Lower lobe of right lung (tissue), 2 donors: ENCODE measurements at regions not wholly inside any gene's neighbourhood (a gene's known extent, or its start where the extent isn't known, plus 50 kb on each side); places are given as distances from the start of the nearest gene placed in this dataset.

ENCODE experiments used
- ATAC-seq, 2 donors: fragments of 200-7000 bp; cut with Tn5 transposase; one replicate each; pipeline ENCODE4 v1.9.1; 2020 to 2022; ENCODE audit warnings: mild to moderate bottlenecking in 2 of 2, moderate library complexity in 2 of 2
- DNase-seq: peaks from one replicate; pipeline ENCODE4 v3.0.0-alpha.2; 2020
- H3K27ac ChIP-seq: fragments of 200-600 bp; one replicate; pipeline ENCODE4 v1.8.0; 2022
- H3K27me3 ChIP-seq: fragments of 200-600 bp; one replicate; pipeline ENCODE4 v1.8.0; 2022; ENCODE audit warnings: low read depth
- H3K36me3 ChIP-seq: fragments of 200-600 bp; one replicate; pipeline ENCODE4 v1.8.0; 2022; ENCODE audit warnings: mild to moderate bottlenecking
- H3K4me1 ChIP-seq: fragments of 200-600 bp; one replicate; pipeline ENCODE4 v1.8.0; 2022
- H3K4me3 ChIP-seq: fragments of 200-600 bp; one replicate; pipeline ENCODE4 v1.8.0; 2022; ENCODE audit warnings: mild to moderate bottlenecking
- H3K9me3 ChIP-seq: fragments of 200-600 bp; one replicate; pipeline ENCODE4 v1.8.0; 2022
- intact Hi-C: fragments of 100-400 bp; cut with DNase I; formaldehyde crosslinking; loops from one replicate; pipeline ENCODE4 v1.11.0; 2022
- TF ChIP-seq, protein P1 (sequence below): fragments of 200-600 bp; IDR thresholded peaks from one replicate; pipeline ENCODE4 v1.8.0; 2022; ENCODE audit warnings: antibody characterized with exemption, mild to moderate bottlenecking
- donor health status: DM: no; HTN: yes; CAD: no; lungs with severe emphysema.

DNA sequence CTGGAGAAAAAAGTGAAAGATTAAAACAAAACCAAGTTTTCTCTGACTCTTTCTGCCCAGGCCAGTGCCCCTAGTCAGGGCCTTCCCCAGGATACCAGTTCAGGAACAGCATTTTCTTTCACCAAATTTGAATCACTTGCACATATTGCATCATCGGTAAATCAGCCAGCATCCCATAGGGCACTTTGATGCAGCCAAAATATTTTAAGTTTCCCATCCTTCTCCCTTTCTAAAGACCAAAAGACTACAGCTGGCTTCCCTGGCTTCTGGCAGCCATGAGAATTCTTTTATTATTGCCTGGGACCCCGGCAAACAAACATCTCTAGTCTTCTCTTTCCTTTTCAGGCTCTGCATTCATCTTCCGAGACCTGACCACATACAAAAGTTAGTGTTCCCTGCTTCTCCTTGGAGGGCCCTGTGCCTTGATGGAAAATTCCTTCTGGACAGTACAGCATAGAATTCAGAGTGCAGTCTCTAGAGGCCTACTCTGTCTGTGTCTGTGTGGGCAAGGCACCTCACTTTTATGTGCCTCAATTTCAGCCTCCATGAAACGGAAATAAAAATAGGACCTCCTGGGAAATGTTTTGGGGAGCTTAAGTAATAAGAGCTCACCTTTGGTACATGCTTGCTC, 348.0 kb downstream of the VPS13C start:
- Histone ChIP-seq H3K36me3 (no peaks in the 10 kb centered on the region), H3K27me3 (no peaks in the 10 kb centered on the region), H3K9me3 (no peaks in the 10 kb centered on the region), H3K4me3 (no peak overlapping the region), H3K4me1 (no peaks in the 10 kb centered on the region), H3K27ac (no peak overlapping the region)
- TF ChIP-seq, protein P1, sequence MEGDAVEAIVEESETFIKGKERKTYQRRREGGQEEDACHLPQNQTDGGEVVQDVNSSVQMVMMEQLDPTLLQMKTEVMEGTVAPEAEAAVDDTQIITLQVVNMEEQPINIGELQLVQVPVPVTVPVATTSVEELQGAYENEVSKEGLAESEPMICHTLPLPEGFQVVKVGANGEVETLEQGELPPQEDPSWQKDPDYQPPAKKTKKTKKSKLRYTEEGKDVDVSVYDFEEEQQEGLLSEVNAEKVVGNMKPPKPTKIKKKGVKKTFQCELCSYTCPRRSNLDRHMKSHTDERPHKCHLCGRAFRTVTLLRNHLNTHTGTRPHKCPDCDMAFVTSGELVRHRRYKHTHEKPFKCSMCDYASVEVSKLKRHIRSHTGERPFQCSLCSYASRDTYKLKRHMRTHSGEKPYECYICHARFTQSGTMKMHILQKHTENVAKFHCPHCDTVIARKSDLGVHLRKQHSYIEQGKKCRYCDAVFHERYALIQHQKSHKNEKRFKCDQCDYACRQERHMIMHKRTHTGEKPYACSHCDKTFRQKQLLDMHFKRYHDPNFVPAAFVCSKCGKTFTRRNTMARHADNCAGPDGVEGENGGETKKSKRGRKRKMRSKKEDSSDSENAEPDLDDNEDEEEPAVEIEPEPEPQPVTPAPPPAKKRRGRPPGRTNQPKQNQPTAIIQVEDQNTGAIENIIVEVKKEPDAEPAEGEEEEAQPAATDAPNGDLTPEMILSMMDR: no peak
- intact Hi-C loops: no loop called here
- DNase-seq: no peak
- ATAC-seq: no peak

DNA sequence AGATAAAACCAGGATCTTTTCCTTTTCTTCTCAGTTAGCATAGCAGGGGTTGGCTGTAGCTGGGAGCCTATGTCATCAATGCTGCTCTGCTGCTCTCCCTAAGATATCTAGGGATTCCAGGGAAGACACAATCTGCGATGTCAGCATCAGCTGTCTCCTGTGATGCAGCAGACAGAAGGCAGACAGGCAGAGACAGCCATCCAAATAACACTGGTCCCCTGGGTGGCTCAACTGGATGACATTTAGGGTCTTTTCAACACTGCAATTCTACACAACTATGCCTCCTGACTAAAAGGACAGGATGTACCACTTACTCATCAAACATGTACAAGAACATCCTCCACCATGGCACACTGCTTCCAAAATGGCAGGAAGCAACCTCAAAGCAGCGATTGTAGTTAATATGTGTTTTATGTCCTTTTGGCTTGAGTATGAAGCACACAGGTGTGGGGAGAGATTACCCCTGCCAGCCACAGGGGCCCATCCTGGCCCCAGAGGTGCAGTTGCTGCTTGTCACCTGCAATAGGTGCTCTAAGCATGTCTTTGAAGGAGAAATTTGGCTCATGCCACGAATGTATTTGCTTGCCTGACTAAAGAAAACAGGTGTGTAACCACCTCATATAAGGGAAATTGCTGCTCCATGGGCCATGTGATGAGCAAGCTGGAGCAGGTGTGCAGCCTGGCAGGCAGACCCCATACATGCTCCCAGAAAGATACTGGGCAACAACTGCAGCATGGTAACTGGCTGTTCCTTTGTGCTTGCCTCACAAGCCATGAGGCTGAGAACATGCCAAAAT, 357.8 kb downstream of the VPS13C start:
- Histone ChIP-seq H3K4me1 (no peaks in the 10 kb centered on the region), H3K36me3 (no peaks in the 10 kb centered on the region), H3K27ac (no peak overlapping the region), H3K27me3 (peaks cover 2% of the 10 kb centered on the region), H3K4me3 (no peak overlapping the region), H3K9me3 (no peaks in the 10 kb centered on the region)
- intact Hi-C loops: no loop called here
- no peak for ATAC-seq
- no peak for DNase-seq
- TF ChIP-seq, protein P1: no peak

DNA sequence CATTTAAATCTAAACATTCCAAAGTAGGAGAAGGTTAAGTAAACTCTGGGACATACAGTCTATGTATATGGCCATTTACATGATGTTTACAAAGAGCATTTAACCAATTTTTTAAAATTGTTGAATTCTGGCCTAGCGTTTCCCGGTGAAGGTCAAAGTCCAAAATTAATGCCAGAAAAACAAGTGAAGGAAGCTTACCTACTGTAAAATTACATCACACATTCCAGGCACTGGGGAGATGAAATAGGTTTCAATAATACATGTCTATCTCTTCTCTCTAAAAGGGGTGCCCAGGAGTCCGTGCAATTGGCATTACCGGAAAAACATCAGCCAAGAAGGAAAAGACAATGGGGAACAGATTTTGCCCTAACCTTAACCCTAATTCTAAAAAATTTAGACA, 358.8 kb downstream of the VPS13C start:
- intact Hi-C loops: no loop called here
- H3K27me3 ChIP-seq: peaks cover 2% of the 10 kb centered on the region
- H3K36me3 ChIP-seq: no peaks in the 10 kb centered on the region
- ATAC-seq: no peak
- TF ChIP-seq, protein P1: no peak
- no peak overlapping the region for H3K4me3 ChIP-seq
- H3K4me1 ChIP-seq: no peaks in the 10 kb centered on the region
- H3K9me3 ChIP-seq: no peaks in the 10 kb centered on the region
- no peak overlapping the region for H3K27ac ChIP-seq
- no peak for DNase-seq

DNA sequence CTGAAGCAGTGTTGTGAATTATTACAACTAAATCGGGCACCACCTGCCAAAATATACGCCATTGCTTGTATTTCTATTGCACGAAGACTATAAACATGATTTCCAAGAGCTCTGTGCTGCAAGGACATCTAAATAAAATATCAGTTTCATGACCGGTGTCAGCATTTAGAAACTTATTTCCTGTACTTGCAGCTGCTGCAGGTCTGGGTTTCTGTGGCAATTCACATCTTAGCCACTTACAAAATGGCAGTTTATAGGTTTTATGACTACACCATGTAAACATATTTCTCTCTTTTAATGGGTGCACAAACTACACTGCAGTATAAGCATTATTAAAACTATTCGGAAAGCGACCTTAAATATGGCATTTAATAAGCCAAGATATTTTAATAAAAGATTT, 359.4 kb downstream of the VPS13C start:
- no peak for ATAC-seq
- Histone ChIP-seq H3K9me3 (no peaks in the 10 kb centered on the region), H3K36me3 (no peaks in the 10 kb centered on the region), H3K27ac (no peak overlapping the region), H3K4me3 (no peak overlapping the region), H3K27me3 (peaks cover 2% of the 10 kb centered on the region), H3K4me1 (no peaks in the 10 kb centered on the region)
- TF ChIP-seq, protein P1: no peak
- intact Hi-C loops: no loop called here
- DNase-seq: no peak

DNA sequence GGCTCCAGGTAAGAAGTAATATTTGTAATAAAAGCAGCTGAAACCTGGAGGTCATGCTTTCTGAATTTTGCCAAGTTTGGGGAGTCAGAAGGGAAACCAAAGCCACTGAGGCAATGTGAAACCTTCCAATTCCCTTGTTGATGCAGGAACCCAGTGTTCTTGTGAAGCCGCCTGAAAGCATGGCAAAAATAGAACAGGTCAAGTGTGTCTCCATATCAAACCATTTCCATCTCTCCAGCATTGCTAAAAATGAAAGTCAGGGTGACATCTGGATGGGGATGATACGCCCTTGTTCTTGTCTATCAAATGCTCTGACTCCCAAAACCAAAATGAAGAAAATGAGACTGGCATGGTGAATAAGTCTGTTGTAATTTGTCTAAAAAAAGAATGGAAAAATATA, 362.5 kb downstream of the VPS13C start:
- Histone ChIP-seq H3K36me3 (no peaks in the 10 kb centered on the region), H3K4me3 (no peak overlapping the region), H3K4me1 (no peaks in the 10 kb centered on the region), H3K27ac (no peak overlapping the region), H3K27me3 (peaks cover 2% of the 10 kb centered on the region), H3K9me3 (no peaks in the 10 kb centered on the region)
- intact Hi-C loops: no loop called here
- no peak for ATAC-seq
- TF ChIP-seq, protein P1: no peak
- no peak for DNase-seq
